Neural progenitor cell (in vitro differentiated cells): ENCODE measurements at regions not wholly inside any gene's neighbourhood (a gene's known extent, or its start where the extent isn't known, plus 50 kb on each side); places are given as distances from the start of the nearest gene placed in this dataset.

Experiments used
- DNase-seq: peaks from one replicate; pipeline ENCODE4 v3.0.0-alpha.2; 2016; ENCODE audit warnings: low spot score
- H2AFZ ChIP-seq: fragments of 200-600 bp; sonication (generic); replicated peaks from 2 replicates; pipeline ENCODE4 v1.6.1; 2016; ENCODE audit warnings: antibody characterized with exemption
- H3F3A ChIP-seq: fragments of 200-600 bp; sonication (generic); 2 replicates; pipeline ENCODE4 v1.6.1; 2016; ENCODE audit warnings: antibody characterized with exemption, low read depth
- H3K27ac ChIP-seq: fragments of 200-600 bp; sonication (generic); 2 replicates; pipeline ENCODE4 v1.5.1; 2016; ENCODE audit warnings: mild to moderate bottlenecking
- H3K27me3 ChIP-seq: fragments of 200-600 bp; sonication (generic); 2 replicates; pipeline ENCODE4 v1.6.1; 2016; ENCODE audit warnings: mild to moderate bottlenecking, moderate library complexity
- H3K36me3 ChIP-seq: fragments of 200-600 bp; sonication (generic); 2 replicates; pipeline ENCODE4 v1.5.1; 2016
- H3K4me1 ChIP-seq: fragments of 200-600 bp; sonication (generic); 2 replicates; pipeline ENCODE4 v1.6.1; 2016; ENCODE audit warnings: mixed run types
- H3K4me2 ChIP-seq: fragments of 200-600 bp; sonication (generic); 2 replicates; pipeline ENCODE4 v1.6.1; 2016
- H3K4me3 ChIP-seq: fragments of 200-600 bp; sonication (generic); 2 replicates; pipeline ENCODE4 v1.5.1; 2016
- H3K79me2 ChIP-seq: fragments of 200-600 bp; sonication (generic); 2 replicates; pipeline ENCODE4 v1.6.1; 2016; ENCODE audit warnings: low read depth
- H3K9ac ChIP-seq: fragments of 200-600 bp; sonication (generic); 2 replicates; pipeline ENCODE4 v1.6.1; 2016
- H3K9me3 ChIP-seq: fragments of 200-600 bp; sonication (generic); 2 replicates; pipeline ENCODE4 v1.5.1; 2016; ENCODE audit warnings: low read depth
- H4K20me1 ChIP-seq: fragments of 200-600 bp; sonication (generic); 2 replicates; pipeline ENCODE4 v1.6.1; 2016; ENCODE audit warnings: low read depth
- H3K27ac Mint-ChIP-seq: 3 replicates; pipeline ENCODE4 v1.8.0; 2021; ENCODE audit warnings: mixed read lengths
- H3K27me3 Mint-ChIP-seq: 2 replicates; pipeline ENCODE4 v1.8.0; 2022; ENCODE audit warnings: low read depth, mild to moderate bottlenecking, inconsistent platforms, moderate library complexity, mixed read lengths; ENCODE audit not compliant: insufficient read depth
- H3K36me3 Mint-ChIP-seq: 3 replicates; pipeline ENCODE4 v1.8.0; 2021; ENCODE audit warnings: mixed read lengths
- H3K4me1 Mint-ChIP-seq: 3 replicates; pipeline ENCODE4 v1.8.0; 2021; ENCODE audit warnings: mixed read lengths
- H3K4me3 Mint-ChIP-seq: 3 replicates; pipeline ENCODE4 v1.8.0; 2021; ENCODE audit warnings: mild to moderate bottlenecking, moderate library complexity, mixed read lengths
- H3K9me3 Mint-ChIP-seq: 3 replicates; pipeline ENCODE4 v1.8.0; 2020; ENCODE audit warnings: mixed read lengths
- CTCF ChIP-seq: fragments of 200-600 bp; sonication (generic); IDR thresholded peaks from 2 replicates; pipeline ENCODE4 v1.5.1; 2017; ENCODE audit warnings: antibody characterized with exemption, mild to moderate bottlenecking
- EZH2 ChIP-seq: fragments of 200-600 bp; sonication (generic); IDR thresholded peaks from 2 replicates; pipeline ENCODE4 v1.6.1; 2017; ENCODE audit warnings: antibody characterized with exemption, mild to moderate bottlenecking, moderate library complexity
- EZH2phosphoT487 ChIP-seq: fragments of 200-600 bp; sonication (generic); IDR thresholded peaks from 2 replicates; pipeline ENCODE4 v1.6.1; 2017; ENCODE audit warnings: antibody characterized with exemption

GRCh38 chrX:39244147-39244546 lies 442.9 kb downstream of the MID1IP1 start:
- Histone ChIP-seq H3K9me3 (peaks cover 3% of the 10 kb centered on the region), H3K27ac (no peak overlapping the region), H3K4me1 (no peaks in the 10 kb centered on the region), H3K4me3 (no peak overlapping the region), H3K27me3 (no peaks in the 10 kb centered on the region), H3F3A (no peaks in the 10 kb centered on the region), H3K36me3 (no peaks in the 10 kb centered on the region), H4K20me1 (no peaks in the 10 kb centered on the region), H3K9ac (no peak overlapping the region), H3K4me2 (no peak overlapping the region), H3K79me2 (no peaks in the 10 kb centered on the region), H2AFZ (no peak overlapping the region)
- Mint-ChIP-seq H3K4me1 (no peaks in the 10 kb centered on the region), H3K27me3 (no peaks in the 10 kb centered on the region), H3K4me3 (no peak overlapping the region), H3K9me3 (no peaks in the 10 kb centered on the region), H3K27ac (no peak overlapping the region), H3K36me3 (no peaks in the 10 kb centered on the region)
- TF ChIP-seq EZH2 (no peak), EZH2phosphoT487 (no peak), CTCF (no peak)
- no peak for DNase-seq

GRCh38 chrX:39245024-39245423 lies 443.8 kb downstream of the MID1IP1 start:
- Mint-ChIP-seq H3K9me3 (no peaks in the 10 kb centered on the region), H3K4me1 (no peaks in the 10 kb centered on the region), H3K4me3 (no peak overlapping the region), H3K27ac (no peak overlapping the region), H3K27me3 (no peaks in the 10 kb centered on the region), H3K36me3 (no peaks in the 10 kb centered on the region)
- H3K27me3 ChIP-seq = no peaks in the 10 kb centered on the region
- H3K4me2 ChIP-seq = no peak overlapping the region
- no peak for TF ChIP-seq EZH2
- no peak for TF ChIP-seq CTCF
- no peak for TF ChIP-seq EZH2phosphoT487
- H3K27ac ChIP-seq = no peak overlapping the region
- H3K4me1 ChIP-seq = no peaks in the 10 kb centered on the region
- H2AFZ ChIP-seq = no peak overlapping the region
- no peaks in the 10 kb centered on the region for H3K79me2 ChIP-seq
- no peak overlapping the region for H3K4me3 ChIP-seq
- no peak overlapping the region for H3K9ac ChIP-seq
- no peaks in the 10 kb centered on the region for H3F3A ChIP-seq
- peaks cover 3% of the 10 kb centered on the region for H3K9me3 ChIP-seq
- no peak for DNase-seq
- no peaks in the 10 kb centered on the region for H4K20me1 ChIP-seq
- H3K36me3 ChIP-seq = no peaks in the 10 kb centered on the region

GRCh38 chrX:39247536-39247935 lies 446.3 kb downstream of the MID1IP1 start:
- DNase-seq = no peak
- Mint-ChIP-seq H3K4me3 (no peak overlapping the region), H3K36me3 (no peaks in the 10 kb centered on the region), H3K27ac (no peak overlapping the region), H3K27me3 (peaks cover 3% of the 10 kb centered on the region), H3K4me1 (no peaks in the 10 kb centered on the region), H3K9me3 (peaks cover 2% of the 10 kb centered on the region)
- no peaks in the 10 kb centered on the region for H3F3A ChIP-seq
- no peak overlapping the region for H3K9ac ChIP-seq
- H2AFZ ChIP-seq = no peak overlapping the region
- H3K79me2 ChIP-seq = no peaks in the 10 kb centered on the region
- no peaks in the 10 kb centered on the region for H3K27me3 ChIP-seq
- no peaks in the 10 kb centered on the region for H4K20me1 ChIP-seq
- H3K36me3 ChIP-seq = no peaks in the 10 kb centered on the region
- no peak overlapping the region for H3K4me2 ChIP-seq
- H3K27ac ChIP-seq = no peak overlapping the region
- no peak for TF ChIP-seq CTCF
- TF ChIP-seq EZH2phosphoT487 = no peak
- TF ChIP-seq EZH2 = no peak
- H3K9me3 ChIP-seq = peaks cover 3% of the 10 kb centered on the region
- no peaks in the 10 kb centered on the region for H3K4me1 ChIP-seq
- H3K4me3 ChIP-seq = no peak overlapping the region

- H3K27ac Mint-ChIP-seq = no peak overlapping the region
- H3K4me2 ChIP-seq = no peak overlapping the region
- H3K9me3 ChIP-seq = peaks cover 3% of the 10 kb centered on the region
- no peaks in the 10 kb centered on the region for H3K4me1 ChIP-seq
- H3K9me3 Mint-ChIP-seq = peaks cover 2% of the 10 kb centered on the region
- no peaks in the 10 kb centered on the region for H4K20me1 ChIP-seq
- no peak overlapping the region for H3K4me3 Mint-ChIP-seq
- H2AFZ ChIP-seq = no peak overlapping the region
- no peaks in the 10 kb centered on the region for H3K79me2 ChIP-seq
- H3K27ac ChIP-seq = no peak overlapping the region
- peaks cover 3% of the 10 kb centered on the region for H3K27me3 Mint-ChIP-seq
- H3K27me3 ChIP-seq = no peaks in the 10 kb centered on the region
- H3K4me3 ChIP-seq = no peak overlapping the region
- H3K36me3 ChIP-seq = no peaks in the 10 kb centered on the region
- H3F3A ChIP-seq = no peaks in the 10 kb centered on the region
- no peaks in the 10 kb centered on the region for H3K36me3 Mint-ChIP-seq
- TF ChIP-seq CTCF = no peak
- TF ChIP-seq EZH2phosphoT487 = no peak
- no peak for TF ChIP-seq EZH2
- no peak for DNase-seq
- no peaks in the 10 kb centered on the region for H3K4me1 Mint-ChIP-seq
- H3K9ac ChIP-seq = no peak overlapping the region
Measured at GRCh38 chrX:39248330-39248729, 447.1 kb downstream of the MID1IP1 start.
